Keratinocyte (primary cell): ENCODE measurements at regions not wholly inside any gene's neighbourhood (a gene's known extent, or its start where the extent isn't known, plus 50 kb on each side); places are given as distances from the start of the nearest gene placed in this dataset.

Experiments
- CTCF ChIP-seq, 3 experiments: IDR thresholded peaks in 1 of 3; conservative IDR thresholded peaks in 1 of 3; optimal IDR thresholded peaks in 1 of 3; 2 replicates in 2 of 3; 3 replicates in 1 of 3; pipeline versions ENCODE3 to v1.5.1; 2011; ENCODE audit warnings: low read length in 3 of 3, mild to moderate bottlenecking in 3 of 3, moderate library complexity in 2 of 3, control low read depth in 1 of 3, inconsistent platforms in 1 of 3; ENCODE audit not compliant: insufficient read depth in 2 of 3; ENCODE audit errors: extremely low read depth in 1 of 3
- EZH2 ChIP-seq: IDR thresholded peaks from one replicate; pipeline ENCODE4 v1.6.1; 2012; ENCODE audit warnings: inconsistent platforms, mild to moderate bottlenecking, low read length, moderate library complexity

GRCh38 chr11:15635521-15635920, 520.8 kb downstream of the INSC start:
- TF ChIP-seq CTCF (optimal IDR thresholded peaks at IDR 0.05 in 1 of 3, IDR thresholded peaks at IDR 0.05 in 1 of 3, conservative IDR thresholded peaks at IDR 0.05 in 1 of 3; ENCODE audit: extremely low read depth in 1 of 3, insufficient read depth in 2 of 3, low read length in 3 of 3) (no peak), EZH2 (no peak)
